Stimulated activated CD8-positive, alpha-beta memory T cell treated with anti-CD3 and anti-CD28 coated beads, Interleukin-7, amount 100 ng/mL, for 1 hour (primary cell): ENCODE measurements at regions not wholly inside any gene's neighbourhood (a gene's known extent, or its start where the extent isn't known, plus 50 kb on each side); places are given as distances from the start of the nearest gene placed in this dataset.

ENCODE experiments used
- DNase-seq, 2 donors: peaks; one replicate each; pipeline ENCODE4 v3.0.0-alpha.2; 2020; ENCODE audit warnings: low read depth in 2 of 2

GRCh38 chr16:61596655-61597054 is 439.6 kb downstream of the CDH8 start:
- DNase-seq, result no peak

GRCh38 chr16:61595605-61596004 is 440.6 kb downstream of the CDH8 start:
- DNase-seq, result no peak

GRCh38 chr16:61590577-61590976 is 445.7 kb downstream of the CDH8 start:
- no peak for DNase-seq

GRCh38 chr16:61587526-61587925 is 448.7 kb downstream of the CDH8 start:
- DNase-seq, result no peak

- DNase-seq, result no peak
Measured at GRCh38 chr16:61581417-61582046, 454.7 kb downstream of the CDH8 start.

- no peak for DNase-seq
Measured at GRCh38 chr16:61580579-61580978, 455.7 kb downstream of the CDH8 start.

GRCh38 chr16:61579195-61579594 is 457.0 kb downstream of the CDH8 start:
- no peak for DNase-seq

- no peak for DNase-seq
Measured at GRCh38 chr16:61576476-61576875, 459.8 kb downstream of the CDH8 start.

GRCh38 chr16:61575617-61576016 is 460.6 kb downstream of the CDH8 start:
- no peak for DNase-seq

- no peak for DNase-seq
Measured at GRCh38 chr16:61569028-61569427, 467.2 kb downstream of the CDH8 start.

GRCh38 chr16:61564716-61565115 is 471.5 kb downstream of the CDH8 start:
- no peak for DNase-seq

- DNase-seq, result no peak
Measured at GRCh38 chr16:61555718-61556441, 480.4 kb downstream of the CDH8 start.

- DNase-seq, result no peak
Measured at GRCh38 chr16:61549327-61549726, 486.9 kb downstream of the CDH8 start.

- no peak for DNase-seq
Measured at GRCh38 chr16:61547626-61548025, 488.6 kb downstream of the CDH8 start.

GRCh38 chr16:61544165-61544564 is 492.1 kb downstream of the CDH8 start:
- DNase-seq, result no peak

GRCh38 chr16:61540216-61540615 is 496.0 kb downstream of the CDH8 start:
- no peak for DNase-seq

- no peak for DNase-seq
Measured at GRCh38 chr16:61530697-61531096, 505.5 kb downstream of the CDH8 start.

GRCh38 chr16:61500851-61501250 is 535.4 kb downstream of the CDH8 start:
- no peak for DNase-seq

GRCh38 chr16:61480250-61480649 is 556.0 kb downstream of the CDH8 start:
- no peak for DNase-seq

GRCh38 chr16:61471737-61472136 is 564.5 kb downstream of the CDH8 start:
- no peak for DNase-seq

- DNase-seq, result no peak
Measured at GRCh38 chr16:61471023-61471422, 565.2 kb downstream of the CDH8 start.

GRCh38 chr16:61465285-61465684 is 571.0 kb downstream of the CDH8 start:
- no peak for DNase-seq

GRCh38 chr16:61460020-61460419 is 576.2 kb downstream of the CDH8 start:
- no peak for DNase-seq

- no peak for DNase-seq
Measured at GRCh38 chr16:61435346-61435745, 600.9 kb downstream of the CDH8 start.
